ENCODE measurements at regions not wholly inside any gene's neighbourhood (a gene's known extent, or its start where the extent isn't known, plus 50 kb on each side); places are given as distances from the start of the nearest gene placed in this dataset.
A peak's percentile ranks its signal among the peaks of the same experiment; 100 is the strongest.

GRCh38 chr3:189530822-189531221 is 100.4 kb upstream of the TP63 start:
- no peaks in the 10 kb centered on the region for H3K36me3 Mint-ChIP-seq
- H3K4me3 ChIP-seq (ENCODE audit: low read length in 2 of 2), result no peak overlapping the region
- intact Hi-C loops (cut with micrococcal nuclease), result no loop called here

GRCh38 chr3:189531271-189531670 is 99.9 kb upstream of the TP63 start:
- peaks cover 0 to 11% (median 3%) of the 10 kb centered on the region in 4 donors for H3K4me1 Mint-ChIP-seq
- no peaks in the 10 kb centered on the region for H3K27me3 Mint-ChIP-seq
- peaks cover 0 to 2% (median 0%) of the 10 kb centered on the region in 8 donors for H3K9me3 Mint-ChIP-seq
- Histone ChIP-seq H3K27ac (ENCODE audit: low read depth, low read length) (no peak overlapping the region), H3K4me3 (ENCODE audit: low read length in 2 of 2) (no peak overlapping the region), H3K27me3 (ENCODE audit: insufficient read depth, low read length) (no peaks in the 10 kb centered on the region), H3K9me3 (ENCODE audit: control insufficient read depth in 1 of 2, low read length in 2 of 2) (no peaks in the 10 kb centered on the region), H3K4me1 (ENCODE audit: insufficient read depth, low read length) (no peaks in the 10 kb centered on the region), H3K36me3 (ENCODE audit: insufficient read depth, low read length) (no peaks in the 10 kb centered on the region)
- no peak for DNase-seq
- intact Hi-C loops (cut with micrococcal nuclease), result no loop called here
- POLR2A ChIA-PET (ENCODE audit: partially characterized antibody), result no interaction called here
- CTCF ChIA-PET (ENCODE audit: partially characterized antibody), result no interaction called here
- H3K36me3 Mint-ChIP-seq, result no peaks in the 10 kb centered on the region
- no peak overlapping the region for H3K27ac Mint-ChIP-seq
- no peak overlapping the region for H3K4me3 Mint-ChIP-seq

More at GRCh38 chr3:189530822-189531221, 100.4 kb upstream of the TP63 start:
- H3K9me3 ChIP-seq (ENCODE audit: control insufficient read depth in 1 of 2, low read length in 2 of 2), result no peaks in the 10 kb centered on the region
- no peaks in the 10 kb centered on the region for H3K4me1 ChIP-seq (ENCODE audit: insufficient read depth, low read length)
- peaks cover 0 to 7% (median 4%) of the 10 kb centered on the region in 8 donors for H3K9me3 Mint-ChIP-seq
- H3K36me3 ChIP-seq (ENCODE audit: insufficient read depth, low read length), result no peaks in the 10 kb centered on the region
- no peak overlapping the region for H3K27ac ChIP-seq (ENCODE audit: low read depth, low read length)
- DNase-seq, result no peak
- no peaks in the 10 kb centered on the region for H3K27me3 ChIP-seq (ENCODE audit: insufficient read depth, low read length)
- H3K27me3 Mint-ChIP-seq, result no peaks in the 10 kb centered on the region
- no peak overlapping the region for H3K27ac Mint-ChIP-seq
- POLR2A ChIA-PET (ENCODE audit: partially characterized antibody), result no interaction called here
- H3K4me1 Mint-ChIP-seq, result peaks cover 0 to 11% (median 3%) of the 10 kb centered on the region in 4 donors
- H3K4me3 Mint-ChIP-seq, result no peak overlapping the region
- CTCF ChIA-PET (ENCODE audit: partially characterized antibody), result no interaction called here

GRCh38 chr3:189534531-189534930 is 96.7 kb upstream of the TP63 start:
- no peaks in the 10 kb centered on the region for H3K36me3 Mint-ChIP-seq
- no peaks in the 10 kb centered on the region for H3K36me3 ChIP-seq (ENCODE audit: insufficient read depth, low read length)
- no peak overlapping the region for H3K4me3 ChIP-seq (ENCODE audit: low read length in 2 of 2)
- POLR2A ChIA-PET (ENCODE audit: partially characterized antibody), result no interaction called here
- H3K27me3 Mint-ChIP-seq, result no peaks in the 10 kb centered on the region
- DNase-seq, result no peak
- no peak overlapping the region for H3K27ac Mint-ChIP-seq
- H3K4me1 Mint-ChIP-seq, result peaks cover 0 to 20% (median 7%) of the 10 kb centered on the region in 4 donors
- no peaks in the 10 kb centered on the region for H3K9me3 ChIP-seq (ENCODE audit: control insufficient read depth in 1 of 2, low read length in 2 of 2)
- CTCF ChIA-PET (ENCODE audit: partially characterized antibody), result no interaction called here
- H3K4me3 Mint-ChIP-seq, result no peak overlapping the region
- H3K27ac ChIP-seq (ENCODE audit: low read depth, low read length), result no peak overlapping the region
- H3K27me3 ChIP-seq (ENCODE audit: insufficient read depth, low read length), result no peaks in the 10 kb centered on the region
- intact Hi-C loops (cut with micrococcal nuclease), result no loop called here
- H3K4me1 ChIP-seq (ENCODE audit: insufficient read depth, low read length), result no peaks in the 10 kb centered on the region
- peaks cover 0 to 6% (median 0%) of the 10 kb centered on the region in 8 donors for H3K9me3 Mint-ChIP-seq

GRCh38 chr3:189537135-189537534 is 94.1 kb upstream of the TP63 start:
- Mint-ChIP-seq H3K36me3 (no peaks in the 10 kb centered on the region), H3K9me3 (peaks cover 0 to 6% (median 0%) of the 10 kb centered on the region in 8 donors), H3K27ac (no peak overlapping the region), H3K27me3 (no peaks in the 10 kb centered on the region), H3K4me3 (no peak overlapping the region), H3K4me1 (peaks cover 0 to 9% (median 6%) of the 10 kb centered on the region in 4 donors)
- Histone ChIP-seq H3K36me3 (ENCODE audit: insufficient read depth, low read length) (no peaks in the 10 kb centered on the region), H3K4me1 (ENCODE audit: insufficient read depth, low read length) (no peaks in the 10 kb centered on the region), H3K4me3 (ENCODE audit: low read length in 2 of 2) (no peak overlapping the region), H3K27ac (ENCODE audit: low read depth, low read length) (no peak overlapping the region), H3K9me3 (ENCODE audit: control insufficient read depth in 1 of 2, low read length in 2 of 2) (no peaks in the 10 kb centered on the region), H3K27me3 (ENCODE audit: insufficient read depth, low read length) (no peaks in the 10 kb centered on the region)
- DNase-seq, result no peak
- CTCF ChIA-PET (ENCODE audit: partially characterized antibody), result no interaction called here
- POLR2A ChIA-PET (ENCODE audit: partially characterized antibody), result no interaction called here
- intact Hi-C loops (cut with micrococcal nuclease), result no loop called here

- H3K27me3 Mint-ChIP-seq, result no peaks in the 10 kb centered on the region
- CTCF ChIA-PET (ENCODE audit: partially characterized antibody), result no interaction called here
- peaks cover 7 to 17% of the 10 kb centered on the region in 2 donors for H3K36me3 Mint-ChIP-seq
- POLR2A ChIA-PET (ENCODE audit: partially characterized antibody), result no interaction called here
- Histone ChIP-seq H3K27me3 (ENCODE audit: insufficient read depth, low read length) (no peaks in the 10 kb centered on the region), H3K4me3 (ENCODE audit: low read length in 2 of 2) (no peak overlapping the region), H3K9me3 (ENCODE audit: control insufficient read depth in 1 of 2, low read length in 2 of 2) (peaks cover 3 to 7% of the 10 kb centered on the region in 2 donors), H3K36me3 (ENCODE audit: insufficient read depth, low read length) (no peaks in the 10 kb centered on the region), H3K4me1 (ENCODE audit: insufficient read depth, low read length) (no peaks in the 10 kb centered on the region), H3K27ac (ENCODE audit: low read depth, low read length) (no peak overlapping the region)
- H3K4me1 Mint-ChIP-seq, result no peaks in the 10 kb centered on the region
- no peak overlapping the region for H3K27ac Mint-ChIP-seq
- DNase-seq, result no peak
- H3K4me3 Mint-ChIP-seq, result peak overlapping the region in 1 of 8 donors; percentile 3
- peaks cover 2 to 52% (median 37%) of the 10 kb centered on the region in 8 donors for H3K9me3 Mint-ChIP-seq
- intact Hi-C loops (cut with micrococcal nuclease), result no loop called here
These were observed 83.7 kb upstream of the TP63 start for GRCh38 chr3:189547448-189547847.

GRCh38 chr3:189548053-189548452 is 83.1 kb upstream of the TP63 start:
- ChIA-PET POLR2A (ENCODE audit: partially characterized antibody) (no interaction called here), CTCF (ENCODE audit: partially characterized antibody) (no interaction called here)
- Mint-ChIP-seq H3K9me3 (peaks cover 2 to 52% (median 37%) of the 10 kb centered on the region in 8 donors), H3K36me3 (peaks cover 7 to 17% of the 10 kb centered on the region in 2 donors), H3K27me3 (no peaks in the 10 kb centered on the region), H3K4me1 (no peaks in the 10 kb centered on the region), H3K4me3 (no peak overlapping the region), H3K27ac (no peak overlapping the region)
- intact Hi-C loops (cut with micrococcal nuclease), result no loop called here
- no peaks in the 10 kb centered on the region for H3K4me1 ChIP-seq (ENCODE audit: insufficient read depth, low read length)
- no peak overlapping the region for H3K4me3 ChIP-seq (ENCODE audit: low read length in 2 of 2)
- H3K9me3 ChIP-seq (ENCODE audit: control insufficient read depth in 1 of 2, low read length in 2 of 2), result peaks cover 3 to 7% of the 10 kb centered on the region in 2 donors
- H3K27me3 ChIP-seq (ENCODE audit: insufficient read depth, low read length), result no peaks in the 10 kb centered on the region
- no peak overlapping the region for H3K27ac ChIP-seq (ENCODE audit: low read depth, low read length)
- no peaks in the 10 kb centered on the region for H3K36me3 ChIP-seq (ENCODE audit: insufficient read depth, low read length)
- no peak for DNase-seq

GRCh38 chr3:189551007-189551406 is 80.2 kb upstream of the TP63 start:
- intact Hi-C loops (cut with micrococcal nuclease), result no loop called here
- H3K4me1 ChIP-seq (ENCODE audit: insufficient read depth, low read length), result no peaks in the 10 kb centered on the region
- no peak overlapping the region for H3K4me3 ChIP-seq (ENCODE audit: low read length in 2 of 2)
- H3K27me3 ChIP-seq (ENCODE audit: insufficient read depth, low read length), result no peaks in the 10 kb centered on the region
- CTCF ChIA-PET (ENCODE audit: partially characterized antibody), result no interaction called here
- no peak overlapping the region for H3K27ac ChIP-seq (ENCODE audit: low read depth, low read length)
- POLR2A ChIA-PET (ENCODE audit: partially characterized antibody), result no interaction called here
- Mint-ChIP-seq H3K27me3 (no peaks in the 10 kb centered on the region), H3K4me3 (no peak overlapping the region), H3K36me3 (peaks cover 7 to 17% of the 10 kb centered on the region in 2 donors), H3K9me3 (peaks cover 2 to 48% (median 35%) of the 10 kb centered on the region in 8 donors), H3K27ac (no peak overlapping the region), H3K4me1 (no peaks in the 10 kb centered on the region)
- peaks cover 3 to 7% of the 10 kb centered on the region in 2 donors for H3K9me3 ChIP-seq (ENCODE audit: control insufficient read depth in 1 of 2, low read length in 2 of 2)
- DNase-seq, result no peak
- H3K36me3 ChIP-seq (ENCODE audit: insufficient read depth, low read length), result no peaks in the 10 kb centered on the region
